ENCODE measurements at regions not wholly inside any gene's neighbourhood (a gene's known extent, or its start where the extent isn't known, plus 50 kb on each side); places are given as distances from the start of the nearest gene placed in this dataset.

DNA sequence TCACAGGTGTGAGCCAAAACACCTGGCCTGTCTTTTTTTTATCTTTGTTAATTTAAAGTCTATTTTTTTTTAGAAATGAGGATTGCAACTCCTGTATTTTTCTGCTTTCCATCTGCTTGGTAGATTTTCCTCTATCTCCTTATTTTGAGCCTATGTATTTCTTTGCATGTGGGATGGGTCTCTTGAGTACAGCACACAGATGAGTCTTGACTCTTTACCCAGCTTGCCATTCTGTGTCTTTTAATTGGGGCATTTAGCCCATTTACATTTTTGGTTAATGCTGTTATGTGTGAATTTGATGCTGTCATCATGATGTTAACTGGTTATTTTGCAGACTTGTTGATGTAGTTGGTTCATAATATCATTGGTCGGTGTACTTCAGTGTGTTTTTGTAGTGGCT, 317.4 kb downstream of the IPO8 start:
- H3F3A ChIP-seq (ENCODE audit: low read length, unreplicated experiment) = no peaks in the 10 kb centered on the region
- no peaks in the 10 kb centered on the region for H3K9me2 ChIP-seq (replicated peaks; ENCODE audit: low read length)
- ChIA-PET POLR2A (ENCODE audit: unreplicated experiment) (no interaction called here), CTCF (no interaction called here)
- no peaks in the 10 kb centered on the region for H3K36me3 ChIP-seq (ENCODE audit: low read depth, low read length)
- no peak overlapping the region for H2AFZ ChIP-seq (ENCODE audit: low read length)
- no peak overlapping the region for H3K4me2 ChIP-seq (ENCODE audit: low read length)
- H3K79me2 ChIP-seq (ENCODE audit: low read length) = no peaks in the 10 kb centered on the region
- no peaks in the 10 kb centered on the region for H3K27me3 ChIP-seq (ENCODE audit: low read length)
- ATAC-seq = no peak
- TF ChIP-seq, protein P1, sequence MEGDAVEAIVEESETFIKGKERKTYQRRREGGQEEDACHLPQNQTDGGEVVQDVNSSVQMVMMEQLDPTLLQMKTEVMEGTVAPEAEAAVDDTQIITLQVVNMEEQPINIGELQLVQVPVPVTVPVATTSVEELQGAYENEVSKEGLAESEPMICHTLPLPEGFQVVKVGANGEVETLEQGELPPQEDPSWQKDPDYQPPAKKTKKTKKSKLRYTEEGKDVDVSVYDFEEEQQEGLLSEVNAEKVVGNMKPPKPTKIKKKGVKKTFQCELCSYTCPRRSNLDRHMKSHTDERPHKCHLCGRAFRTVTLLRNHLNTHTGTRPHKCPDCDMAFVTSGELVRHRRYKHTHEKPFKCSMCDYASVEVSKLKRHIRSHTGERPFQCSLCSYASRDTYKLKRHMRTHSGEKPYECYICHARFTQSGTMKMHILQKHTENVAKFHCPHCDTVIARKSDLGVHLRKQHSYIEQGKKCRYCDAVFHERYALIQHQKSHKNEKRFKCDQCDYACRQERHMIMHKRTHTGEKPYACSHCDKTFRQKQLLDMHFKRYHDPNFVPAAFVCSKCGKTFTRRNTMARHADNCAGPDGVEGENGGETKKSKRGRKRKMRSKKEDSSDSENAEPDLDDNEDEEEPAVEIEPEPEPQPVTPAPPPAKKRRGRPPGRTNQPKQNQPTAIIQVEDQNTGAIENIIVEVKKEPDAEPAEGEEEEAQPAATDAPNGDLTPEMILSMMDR (conservative IDR thresholded peaks at IDR 0.05; ENCODE audit: low read depth, low read length) = no peak
- no peak for TF ChIP-seq EZH2phosphoT487 (IDR thresholded peaks at IDR 0.05; ENCODE audit: borderline replicate concordance, low read length)
- no peak overlapping the region for H3K9ac ChIP-seq (ENCODE audit: low read length)
- no peaks in the 10 kb centered on the region for H3K4me1 ChIP-seq (ENCODE audit: insufficient read depth, low read length)
- no peak overlapping the region for H3K27ac ChIP-seq (ENCODE audit: low read length)
- no peak overlapping the region for H3K4me3 ChIP-seq (ENCODE audit: low read length)
- H4K20me1 ChIP-seq (ENCODE audit: low read length) = no peaks in the 10 kb centered on the region
- DNase-seq = no peak
- BruUV-seq (replicated peaks) = no TSS peak
- H3K9me3 ChIP-seq (ENCODE audit: low read length) = no peaks in the 10 kb centered on the region
- intact Hi-C loops (cut with micrococcal nuclease) = no loop called here

- POLR2A ChIA-PET (ENCODE audit: unreplicated experiment) = no interaction called here
- Histone ChIP-seq H3K9me3 (ENCODE audit: low read length) (no peaks in the 10 kb centered on the region), H3K4me2 (ENCODE audit: low read length) (no peak overlapping the region), H3K9me2 (replicated peaks; ENCODE audit: low read length) (no peaks in the 10 kb centered on the region), H3K9ac (ENCODE audit: low read length) (no peak overlapping the region), H2AFZ (ENCODE audit: low read length) (no peak overlapping the region), H3K27ac (ENCODE audit: low read length) (no peak overlapping the region), H3K4me3 (ENCODE audit: low read length) (no peak overlapping the region), H3K79me2 (ENCODE audit: low read length) (no peaks in the 10 kb centered on the region), H4K20me1 (ENCODE audit: low read length) (no peaks in the 10 kb centered on the region), H3K27me3 (ENCODE audit: low read length) (no peaks in the 10 kb centered on the region), H3F3A (ENCODE audit: low read length, unreplicated experiment) (no peaks in the 10 kb centered on the region), H3K36me3 (ENCODE audit: low read depth, low read length) (no peaks in the 10 kb centered on the region), H3K4me1 (ENCODE audit: insufficient read depth, low read length) (no peaks in the 10 kb centered on the region)
- DNase-seq (no peak), ATAC-seq (no peak)
- no TSS peak for BruUV-seq (replicated peaks)
- intact Hi-C loops (cut with micrococcal nuclease) = no loop called here
- CTCF ChIA-PET = no interaction called here
- TF ChIP-seq EZH2 (IDR thresholded peaks at IDR 0.05; ENCODE audit: low read length, unreplicated experiment) = no peak
- TF ChIP-seq, protein P1 (conservative IDR thresholded peaks at IDR 0.05; ENCODE audit: low read depth, low read length) = no peak
- no peak for TF ChIP-seq EZH2phosphoT487 (IDR thresholded peaks at IDR 0.05; ENCODE audit: borderline replicate concordance, low read length)
These were observed 330.8 kb downstream of the IPO8 start for GRCh38 chr12:30364822-30365221.

DNA sequence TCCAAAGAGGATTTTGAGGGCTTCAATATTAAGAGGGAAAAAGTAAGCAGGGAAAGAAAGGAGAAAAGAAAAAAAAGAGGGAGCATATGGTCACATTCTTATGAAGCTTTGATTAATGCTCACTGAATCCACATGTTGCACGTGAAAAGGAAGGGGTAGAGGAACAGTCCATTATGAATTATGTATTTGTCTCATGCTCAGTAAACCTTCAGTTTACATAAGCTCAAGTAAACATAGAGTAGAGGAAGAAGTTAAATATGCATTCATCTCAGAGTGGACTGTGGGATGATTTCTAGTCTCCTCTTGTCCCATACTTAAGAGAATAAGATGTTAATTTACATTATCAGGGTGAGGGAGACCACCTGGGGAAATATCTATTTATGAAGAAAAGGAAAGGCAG, 334.5 kb downstream of the IPO8 start:
- Histone ChIP-seq H3K4me3 (ENCODE audit: low read length) (no peak overlapping the region), H2AFZ (ENCODE audit: low read length) (no peak overlapping the region), H3K27ac (ENCODE audit: low read length) (no peak overlapping the region), H3K9me2 (replicated peaks; ENCODE audit: low read length) (no peaks in the 10 kb centered on the region), H3K36me3 (ENCODE audit: low read depth, low read length) (no peaks in the 10 kb centered on the region), H3K4me1 (ENCODE audit: insufficient read depth, low read length) (no peaks in the 10 kb centered on the region), H3K27me3 (ENCODE audit: low read length) (no peaks in the 10 kb centered on the region), H3F3A (ENCODE audit: low read length, unreplicated experiment) (no peaks in the 10 kb centered on the region), H3K79me2 (ENCODE audit: low read length) (no peaks in the 10 kb centered on the region), H3K9ac (ENCODE audit: low read length) (no peak overlapping the region), H3K4me2 (ENCODE audit: low read length) (no peak overlapping the region), H4K20me1 (ENCODE audit: low read length) (no peaks in the 10 kb centered on the region), H3K9me3 (ENCODE audit: low read length) (no peaks in the 10 kb centered on the region)
- ATAC-seq = no peak; the same call in 1 of the 2 replicates
- no peak for DNase-seq
- intact Hi-C loops (cut with micrococcal nuclease) = no loop called here
- ChIA-PET POLR2A (ENCODE audit: unreplicated experiment) (no interaction called here), CTCF (no interaction called here)
- BruUV-seq (replicated peaks) = no TSS peak
- no peak for TF ChIP-seq EZH2phosphoT487 (IDR thresholded peaks at IDR 0.05; ENCODE audit: borderline replicate concordance, low read length)
- TF ChIP-seq, protein P1 (conservative IDR thresholded peaks at IDR 0.05; ENCODE audit: low read depth, low read length) = no peak
- no peak for TF ChIP-seq EZH2 (IDR thresholded peaks at IDR 0.05; ENCODE audit: low read length, unreplicated experiment)
